Lung (tissue), 11 donors: ENCODE measurements at regions not wholly inside any gene's neighbourhood (a gene's known extent, or its start where the extent isn't known, plus 50 kb on each side); places are given as distances from the start of the nearest gene placed in this dataset.
"Not testable (repeated sequence)": the region's sequence is repeated elsewhere in the genome, so short reads cannot be mapped to it uniquely, and the experiment has no call there.

ENCODE experiments used
- ATAC-seq: fragments of 200-7000 bp; cut with Tn5 transposase; one replicate; pipeline ENCODE4 v1.9.1; 2020; ENCODE audit warnings: moderate number of reproducible peaks; ENCODE audit not compliant: insufficient read depth, low FRiP score
- DNase-seq, 3 donors: peaks; one replicate each; pipeline ENCODE4 v3.0.0-alpha.2; 2013 to 2017
- H3K27ac ChIP-seq, 2 donors: one replicate each; pipeline ENCODE4 v1.5.1; 2013; ENCODE audit warnings: mild to moderate bottlenecking in 2 of 2, moderate library complexity in 2 of 2, control low read depth in 1 of 2, inconsistent platforms in 1 of 2, low read depth in 1 of 2, low read length in 1 of 2
- H3K27me3 ChIP-seq, 3 donors: one replicate each; pipeline ENCODE4 v1.5.1; 2013; ENCODE audit warnings: low read length in 2 of 3; ENCODE audit not compliant: control insufficient read depth in 3 of 3, insufficient read depth in 3 of 3
- H3K36me3 ChIP-seq, 4 donors: one replicate each; pipeline ENCODE4 v1.5.1; 2013; ENCODE audit warnings: low read length in 4 of 4, mild to moderate bottlenecking in 1 of 4, moderate library complexity in 1 of 4; ENCODE audit not compliant: control insufficient read depth in 4 of 4, insufficient read depth in 4 of 4
- H3K4me1 ChIP-seq, 5 donors: one replicate each; pipeline ENCODE4 v1.5.1; 2013; ENCODE audit warnings: low read length in 5 of 5, mild to moderate bottlenecking in 2 of 5, moderate library complexity in 1 of 5; ENCODE audit not compliant: control insufficient read depth in 5 of 5, insufficient read depth in 5 of 5
- H3K4me3 ChIP-seq: one replicate; pipeline ENCODE4 v1.5.1; 2013; ENCODE audit warnings: mild to moderate bottlenecking, control low read depth, moderate library complexity
- H3K9ac ChIP-seq, 2 donors: one replicate each; pipeline ENCODE4 v1.5.1; 2013; ENCODE audit warnings: low read length in 2 of 2, control low read depth in 1 of 2; ENCODE audit not compliant: insufficient read depth in 1 of 2
- H3K9me3 ChIP-seq, 4 donors: one replicate each; pipeline ENCODE4 v1.5.1; 2013; ENCODE audit warnings: low read length in 3 of 4, mild to moderate bottlenecking in 1 of 4, moderate library complexity in 1 of 4; ENCODE audit not compliant: control insufficient read depth in 4 of 4, insufficient read depth in 3 of 4
- CTCF ChIP-seq: IDR thresholded peaks from 2 replicates; pipeline ENCODE4 v1.5.1; 2012; ENCODE audit warnings: mild to moderate bottlenecking; ENCODE audit errors: control extremely low read depth, extremely low read depth
- WGBS, 2 donors: extraction: QIAGEN DNeasy Blood & Tissue Kit; methylation state at CpG; one replicate each; pipeline ENCODE4 v1.1.7; 2013; 5-methylcytosine and 5-hydroxymethylcytosine counted together
- donor health status: control.
- donor health status: control.
- donor health status: Bipolar disorder and iron deficiency.
- donor health status: healthy.
- donor health status: DM: yes; HTN: yes; CAD: no.

DNA sequence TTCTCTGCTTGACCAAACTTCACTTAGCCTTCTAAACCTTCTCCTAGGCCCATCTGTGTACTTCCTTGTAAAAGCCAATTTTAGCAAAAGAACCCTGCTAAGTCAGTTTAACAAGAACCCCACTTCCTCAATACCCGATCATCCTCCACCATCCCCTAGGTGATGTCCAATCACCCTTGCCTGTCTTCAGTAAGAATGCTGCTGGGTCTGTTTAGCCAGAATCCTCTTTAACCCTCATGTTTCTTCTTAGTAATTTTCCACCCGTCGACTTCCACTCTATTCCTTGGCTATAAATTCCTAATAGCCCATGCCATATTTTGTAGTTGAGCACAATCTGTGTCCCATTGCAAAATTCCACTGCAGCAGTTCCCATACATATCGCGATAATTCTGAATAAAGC is 780.0 kb upstream of the RAB6C start:
- no peak overlapping the region for H3K4me3 ChIP-seq
- H3K9ac ChIP-seq, result no peak overlapping the region
- H3K36me3 ChIP-seq, result no peaks in the 10 kb centered on the region
- DNase-seq, result no peak
- no peak for TF ChIP-seq CTCF
- H3K9me3 ChIP-seq, result no peaks in the 10 kb centered on the region
- no peak for ATAC-seq
- WGBS, 2 donors, result 83 to 84% methylated on average over 5 of the region's 5 CpGs
- H3K27ac ChIP-seq, result no peak overlapping the region
- H3K4me1 ChIP-seq, result peaks cover 0 to 2% (median 0%) of the 10 kb centered on the region in 5 donors
- H3K27me3 ChIP-seq, result no peaks in the 10 kb centered on the region

DNA sequence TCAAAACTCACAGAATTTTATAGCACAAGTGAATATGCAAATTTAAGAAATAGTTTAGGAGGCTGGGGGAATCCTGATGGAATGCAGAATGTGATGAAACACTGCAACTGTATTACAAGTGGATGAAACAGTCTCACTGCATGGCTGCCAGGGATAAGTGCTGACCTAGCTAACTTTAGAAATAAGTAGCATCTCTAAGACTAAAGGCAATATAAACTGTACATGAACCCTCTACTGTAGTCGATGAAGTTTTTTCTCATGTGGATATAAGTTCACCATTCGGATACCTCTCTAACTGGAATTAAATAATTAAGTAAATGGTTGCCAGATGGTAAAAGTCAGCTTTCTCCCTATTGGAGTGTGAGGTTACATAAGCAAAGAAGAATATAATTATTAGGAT is 777.8 kb upstream of the RAB6C start:
- H3K27me3 ChIP-seq, result no peaks in the 10 kb centered on the region
- H3K4me1 ChIP-seq, result peaks cover 0 to 9% (median 0%) of the 10 kb centered on the region in 5 donors
- H3K27ac ChIP-seq, result no peak overlapping the region
- no peak for TF ChIP-seq CTCF
- DNase-seq (peak; percentile 52 to 86 (median 81)), ATAC-seq (no peak)
- no peaks in the 10 kb centered on the region for H3K36me3 ChIP-seq
- 75 to 91% methylated on average over 2 of the region's 2 CpGs for WGBS, 2 donors
- H3K9me3 ChIP-seq, result no peaks in the 10 kb centered on the region
- no peak overlapping the region for H3K9ac ChIP-seq
- no peak overlapping the region for H3K4me3 ChIP-seq

GRCh38 chr2:129203331-129203730 is 776.1 kb upstream of the RAB6C start:
- ATAC-seq (no peak), DNase-seq (no peak)
- Histone ChIP-seq H3K36me3 (no peaks in the 10 kb centered on the region), H3K27me3 (no peaks in the 10 kb centered on the region), H3K9ac (no peak overlapping the region), H3K4me1 (peaks cover 0 to 9% (median 0%) of the 10 kb centered on the region in 5 donors), H3K27ac (no peak overlapping the region), H3K4me3 (no peak overlapping the region), H3K9me3 (peaks cover 0 to 2% (median 0%) of the 10 kb centered on the region in 4 donors)
- WGBS, 2 donors, result 22 to 63% methylated on average over 3 of the region's 3 CpGs
- TF ChIP-seq CTCF, result no peak

- H3K27me3 ChIP-seq, DNase-seq, H3K36me3 ChIP-seq, H3K4me3 ChIP-seq, H3K9me3 ChIP-seq, H3K9ac ChIP-seq, ATAC-seq, H3K27ac ChIP-seq: not testable (repeated sequence)
- 89 to 93% methylated on average over 2 of the region's 2 CpGs for WGBS, 2 donors
- peaks cover 0 to 12% (median 0%) of the 10 kb centered on the region in 5 donors for H3K4me1 ChIP-seq
Observed at GRCh38 chr2:129204581-129204980, 774.9 kb upstream of the RAB6C start.
